HG03045 (cell line): ENCODE measurements at regions not wholly inside any gene's neighbourhood (a gene's known extent, or its start where the extent isn't known, plus 50 kb on each side); places are given as distances from the start of the nearest gene placed in this dataset.

ENCODE experiments used
- ATAC-seq: cut with Tn5 transposase; IDR thresholded peaks from one replicate; pipeline ENCODE4 v1.9.1; 2021; ENCODE audit warnings: mild to moderate bottlenecking, moderate library complexity; ENCODE audit not compliant: unreplicated experiment

DNA sequence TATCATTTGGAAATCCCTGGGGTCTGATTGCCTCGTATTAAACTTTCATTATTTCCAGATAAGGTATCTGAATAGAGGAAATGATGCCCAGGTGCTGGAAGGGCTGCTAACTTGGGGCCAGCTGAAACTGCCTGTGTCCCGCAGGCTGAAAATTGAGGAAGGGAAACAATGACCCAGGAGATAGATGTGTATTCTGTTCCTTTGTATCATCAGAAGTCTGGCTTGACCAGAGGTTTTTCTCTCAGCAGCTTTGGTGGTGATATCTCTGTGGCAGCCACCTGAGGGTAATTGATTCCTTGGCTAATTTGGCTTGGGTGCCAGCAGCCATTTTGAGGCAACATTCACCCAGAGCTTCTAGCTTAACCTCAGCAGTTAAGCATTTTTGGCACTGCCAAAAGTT lies 90.0 kb upstream of the STT3B start:
- ATAC-seq: no peak

GRCh38 chr3:31444220-31445142 lies 88.2 kb upstream of the STT3B start:
- no peak for ATAC-seq

- ATAC-seq: no peak
Observed at GRCh38 chr3:31445701-31446100, 87.0 kb upstream of the STT3B start.

DNA sequence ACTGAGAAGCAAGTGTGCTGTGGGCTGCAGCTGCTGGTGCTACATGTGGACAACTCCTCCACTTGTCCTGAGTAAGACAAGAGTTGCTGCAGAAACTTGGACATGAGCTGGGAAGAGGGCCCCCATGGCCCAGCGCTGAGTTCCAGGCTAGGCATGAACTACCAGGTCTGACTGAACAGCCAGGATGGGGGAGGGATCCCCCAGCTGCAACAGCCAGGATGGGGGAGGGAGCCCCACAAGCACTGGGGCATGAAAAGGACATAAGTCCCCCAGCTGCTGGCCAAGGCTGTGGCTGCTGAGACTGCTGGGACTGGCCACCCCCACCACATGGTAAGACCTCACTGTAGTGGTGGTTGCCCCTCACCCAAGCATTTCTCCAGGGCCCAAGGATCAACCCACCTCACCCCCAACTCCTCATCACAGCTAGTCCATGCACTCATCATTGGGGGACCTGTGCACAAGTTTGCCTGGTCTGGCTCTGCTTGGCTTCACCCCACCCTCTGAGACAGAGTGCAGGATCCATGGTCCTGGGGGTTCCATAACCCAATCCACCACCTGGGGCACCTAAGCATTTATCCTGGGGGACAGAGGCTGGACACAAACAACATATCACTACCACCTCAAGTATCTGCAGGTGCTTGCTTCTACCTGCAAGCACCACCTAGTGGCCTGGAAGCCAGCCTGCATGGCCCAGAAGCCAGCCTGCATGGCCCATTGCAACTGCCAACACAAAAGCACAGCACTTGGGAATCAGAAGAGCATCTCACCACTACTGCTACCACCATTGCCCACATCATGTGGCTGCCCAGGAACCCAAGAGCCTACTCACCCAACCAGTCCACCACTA lies 84.5 kb upstream of the STT3B start:
- ATAC-seq: peak; percentile 73

DNA sequence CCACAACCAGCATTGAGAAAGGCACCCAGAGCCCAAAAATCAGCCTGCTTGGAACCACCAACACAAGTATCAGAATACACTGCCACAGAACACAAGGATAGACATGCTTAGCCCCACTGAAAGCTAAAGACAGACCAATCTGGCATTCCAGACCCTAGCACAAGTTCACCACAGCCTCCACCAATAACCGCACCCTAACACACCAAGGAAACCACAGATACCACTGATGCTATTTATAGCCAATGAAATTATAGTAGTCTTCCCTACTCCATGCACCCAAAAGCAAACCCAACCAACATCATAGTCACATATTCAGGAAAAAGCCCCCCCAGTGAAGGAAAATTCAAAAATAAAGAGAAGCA lies 83.9 kb upstream of the STT3B start:
- ATAC-seq: no peak

DNA sequence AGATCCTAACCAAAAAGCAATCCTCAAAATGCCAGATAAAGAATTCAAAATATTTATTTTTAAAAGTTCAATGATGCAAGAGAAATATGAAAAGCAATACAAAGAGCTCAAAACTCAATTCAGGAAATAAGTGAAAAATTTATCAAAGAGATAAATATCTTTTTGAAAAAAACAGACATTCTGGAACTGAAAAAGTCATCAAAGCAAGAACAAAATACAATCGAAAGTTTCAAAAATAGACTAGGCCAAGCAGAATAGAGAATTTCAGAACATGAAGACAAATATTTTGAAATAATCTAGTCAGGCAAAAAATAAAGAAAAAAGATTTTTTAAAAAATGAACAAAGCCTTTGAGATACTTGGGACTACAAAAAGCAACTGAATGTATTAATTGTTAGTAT lies 83.4 kb upstream of the STT3B start:
- ATAC-seq: no peak

- ATAC-seq: no peak
Observed at GRCh38 chr3:31450345-31450744, 82.4 kb upstream of the STT3B start.

- no peak for ATAC-seq
Observed at GRCh38 chr3:31452495-31453106, 80.1 kb upstream of the STT3B start.

GRCh38 chr3:31453430-31453829 lies 79.3 kb upstream of the STT3B start:
- no peak for ATAC-seq

GRCh38 chr3:31455524-31455923 lies 77.2 kb upstream of the STT3B start:
- ATAC-seq: no peak

DNA sequence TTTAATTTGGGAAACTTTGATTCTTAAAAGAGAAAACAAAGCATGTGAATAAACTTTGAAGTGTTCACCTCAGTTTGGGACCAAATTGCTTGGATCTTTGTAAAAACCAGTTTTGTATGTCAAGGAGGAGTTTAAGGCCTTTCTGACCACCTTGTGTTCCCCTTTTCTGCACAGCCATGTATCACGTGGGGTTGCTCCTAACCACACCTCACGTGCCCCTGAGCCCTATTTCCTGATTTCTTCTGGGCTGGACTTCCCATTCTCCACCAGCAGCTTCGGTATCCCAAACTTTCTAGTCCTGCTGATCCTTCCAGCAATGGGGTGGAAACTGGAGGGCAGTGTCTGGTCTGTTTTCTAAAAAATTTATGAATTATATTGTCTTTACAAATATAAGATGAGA lies 76.4 kb upstream of the STT3B start:
- no peak for ATAC-seq

DNA sequence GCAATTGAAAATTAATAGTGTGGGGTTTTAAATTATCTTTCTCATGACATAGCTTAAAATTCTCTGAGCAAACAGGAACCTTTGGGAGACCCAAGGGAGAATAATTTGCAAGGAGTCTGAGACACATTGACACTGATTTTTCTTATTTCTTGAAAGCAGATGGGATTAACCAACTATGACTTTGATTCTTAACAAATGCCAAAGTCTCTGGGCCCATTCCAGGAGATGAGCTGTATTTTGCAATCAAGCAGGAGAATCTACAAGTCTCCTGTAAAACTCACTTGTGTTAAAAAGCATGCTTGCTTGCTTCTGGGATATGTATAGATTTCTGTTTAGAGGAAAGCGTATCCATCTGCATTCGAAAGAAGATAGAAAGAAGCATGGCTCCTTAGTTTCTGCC lies 71.3 kb upstream of the STT3B start:
- ATAC-seq: no peak

DNA sequence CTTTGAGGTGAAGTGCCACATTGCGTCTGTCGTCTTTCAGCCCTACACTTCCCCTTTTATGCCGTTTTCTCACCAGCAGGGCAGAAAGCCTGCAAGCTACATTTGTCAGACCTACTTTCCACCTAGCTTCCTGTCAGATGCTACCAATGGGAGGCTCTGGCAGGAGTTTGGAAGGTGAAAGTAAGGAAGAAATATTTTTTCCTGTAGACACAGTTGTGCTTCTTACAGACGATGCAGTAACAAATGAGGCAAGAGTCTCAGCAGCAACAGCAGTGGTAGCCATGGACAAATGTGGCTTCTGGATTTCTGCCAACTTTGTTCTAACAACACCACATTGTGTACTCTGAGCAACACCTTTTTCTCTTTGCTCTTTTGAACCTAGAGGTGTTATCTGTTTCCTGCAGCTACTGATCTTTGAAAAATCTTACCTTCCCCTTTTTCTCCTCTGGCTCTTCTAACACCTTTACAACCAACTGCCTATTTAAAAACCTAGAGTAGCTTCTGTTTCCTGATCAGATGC lies 70.6 kb upstream of the STT3B start:
- peak; percentile 62 for ATAC-seq

GRCh38 chr3:31465999-31466398 lies 66.7 kb upstream of the STT3B start:
- no peak for ATAC-seq

DNA sequence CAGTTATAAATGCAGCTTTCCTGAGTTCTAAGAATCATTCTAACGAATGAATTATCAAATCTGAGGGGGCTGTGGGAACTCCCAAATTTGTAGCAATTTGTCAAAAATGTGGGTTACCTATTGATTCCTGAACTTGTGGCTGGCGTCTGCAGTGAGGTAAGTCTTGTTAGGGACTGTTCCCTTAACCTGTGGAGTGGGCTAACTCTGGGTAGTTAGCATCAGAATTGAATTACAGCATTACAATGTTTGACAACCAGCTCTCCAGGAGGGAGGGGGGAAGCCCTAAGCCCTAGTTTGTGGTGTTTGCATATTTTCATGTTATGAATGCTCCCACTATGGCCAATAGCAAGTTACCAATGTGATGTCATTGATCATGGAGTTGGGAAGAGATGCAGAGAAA lies 65.9 kb upstream of the STT3B start:
- no peak for ATAC-seq

GRCh38 chr3:31468433-31468832 lies 64.3 kb upstream of the STT3B start:
- ATAC-seq: no peak

DNA sequence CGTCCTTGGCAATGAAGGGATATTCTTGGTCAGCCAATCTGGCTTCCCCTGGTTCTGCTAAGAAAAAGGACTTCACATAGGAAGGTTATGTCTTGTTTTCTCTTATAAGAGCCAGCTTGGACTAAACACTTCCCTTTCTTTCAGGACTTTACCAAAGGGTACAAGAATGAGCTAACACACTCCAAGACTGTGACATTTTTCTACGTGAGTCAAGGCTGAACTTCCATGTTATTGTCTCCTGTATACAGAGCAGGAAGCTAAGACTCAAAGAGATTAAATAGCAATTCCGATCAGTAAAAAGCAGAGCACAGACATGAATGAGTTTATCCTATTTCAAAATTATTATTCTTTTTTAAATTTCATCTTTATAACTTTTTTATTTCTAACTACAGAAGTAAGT lies 63.3 kb upstream of the STT3B start:
- ATAC-seq: no peak

GRCh38 chr3:31472479-31473390 lies 60.0 kb upstream of the STT3B start:
- no peak for ATAC-seq

GRCh38 chr3:31476209-31476608 lies 56.5 kb upstream of the STT3B start:
- ATAC-seq: no peak

GRCh38 chr3:31479431-31479830 lies 53.3 kb upstream of the STT3B start:
- ATAC-seq: no peak
